ENCODE measurements at regions not wholly inside any gene's neighbourhood (a gene's known extent, or its start where the extent isn't known, plus 50 kb on each side); places are given as distances from the start of the nearest gene placed in this dataset.

GRCh38 chr11:128151338-128151737, 436.0 kb downstream of the ETS1 start:
- TF ChIP-seq CTCF (IDR thresholded peaks at IDR 0.05) = no peak
- TF ChIP-seq POLR2A (IDR thresholded peaks at IDR 0.05) = no peak

All from prostate gland (tissue), 2 donors.